ENCODE measurements at regions not wholly inside any gene's neighbourhood (a gene's known extent, or its start where the extent isn't known, plus 50 kb on each side); places are given as distances from the start of the nearest gene placed in this dataset.

- TF ChIP-seq GATA3 (IDR thresholded peaks at IDR 0.05; ENCODE audit: low read depth, low read length) (no peak), GATA2 (IDR thresholded peaks at IDR 0.05; ENCODE audit: low read depth, low read length) (no peak)
These were observed 54.8 kb upstream of the EDN1 start for GRCh38 chr6:12235341-12235740.
